HEK293 (cell line): ENCODE measurements at regions not wholly inside any gene's neighbourhood (a gene's known extent, or its start where the extent isn't known, plus 50 kb on each side); places are given as distances from the start of the nearest gene placed in this dataset.

Experiments used
- ATF2 ChIP-seq: fragments of 450-650 bp; formaldehyde crosslinking; IDR thresholded peaks from 2 replicates; pipeline ENCODE4 v1.5.1; 2016; ENCODE audit warnings: missing biosample characterization, missing genetic modification characterization, low read depth
- CTCF ChIP-seq: fragments of 450-650 bp; formaldehyde crosslinking; IDR thresholded peaks from 2 replicates; pipeline ENCODE4 v1.5.1; 2016; ENCODE audit warnings: missing biosample characterization, missing genetic modification characterization
- EGR2 ChIP-seq: fragments of 450-650 bp; formaldehyde crosslinking; IDR thresholded peaks from 2 replicates; pipeline ENCODE4 v1.5.1; 2016; ENCODE audit warnings: low read depth, missing biosample characterization, missing genetic modification characterization
- MYNN ChIP-seq: fragments of 450-650 bp; formaldehyde crosslinking; IDR thresholded peaks from 2 replicates; pipeline ENCODE4 v1.5.1; 2016; ENCODE audit warnings: missing biosample characterization, missing genetic modification characterization, borderline replicate concordance
- PBX3 ChIP-seq: sonication (generic); formaldehyde crosslinking; IDR thresholded peaks from 2 replicates; pipeline ENCODE4 v1.8.1; 2022; ENCODE audit warnings: mild to moderate bottlenecking, moderate library complexity, missing genetic modification reagents
- TRIM28 ChIP-seq: IDR thresholded peaks from 2 replicates; pipeline ENCODE4 v1.6.1; 2011; ENCODE audit warnings: low read length, control low read depth, borderline replicate concordance
- ZBTB17 ChIP-seq: fragments of 450-650 bp; formaldehyde crosslinking; IDR thresholded peaks from 2 replicates; pipeline ENCODE4 v1.5.1; 2016; ENCODE audit warnings: missing biosample characterization, missing genetic modification characterization
- ZFP37 ChIP-seq: fragments of 450-650 bp; formaldehyde crosslinking; IDR thresholded peaks from 2 replicates; pipeline ENCODE4 v1.5.1; 2016; ENCODE audit warnings: missing biosample characterization, missing genetic modification characterization
- ZNF140 ChIP-seq: fragments of 450-650 bp; formaldehyde crosslinking; IDR thresholded peaks from 2 replicates; pipeline ENCODE4 v1.5.1; 2016; ENCODE audit warnings: missing biosample characterization, missing genetic modification characterization
- ZNF302 ChIP-seq: fragments of 450-650 bp; formaldehyde crosslinking; IDR thresholded peaks from 2 replicates; pipeline ENCODE4 v1.5.1; 2016; ENCODE audit warnings: missing biosample characterization, missing genetic modification characterization, low read depth
- ZNF398 ChIP-seq: fragments of 450-650 bp; formaldehyde crosslinking; IDR thresholded peaks from 2 replicates; pipeline ENCODE4 v1.5.1; 2017; ENCODE audit warnings: missing biosample characterization, missing genetic modification characterization
- ZNF580 ChIP-seq: fragments of 450-650 bp; formaldehyde crosslinking; IDR thresholded peaks from 2 replicates; pipeline ENCODE4 v1.5.1; 2016; ENCODE audit warnings: missing biosample characterization, missing genetic modification characterization

- TF ChIP-seq EGR2 = no peak
- no peak for TF ChIP-seq ZBTB17 (tag by site-specific recombination)
- no peak for TF ChIP-seq ZNF398 (tag by site-specific recombination)
- TF ChIP-seq PBX3 (CRISPR knock-in tag) = no peak
- TF ChIP-seq CTCF (tag by site-specific recombination) = no peak
- TF ChIP-seq MYNN (tag by site-specific recombination) = no peak
- TF ChIP-seq TRIM28 = no peak
- no peak for TF ChIP-seq ZNF140 (tag by site-specific recombination)
- TF ChIP-seq ZNF580 (tag by site-specific recombination) = no peak
- no peak for TF ChIP-seq ATF2 (tag by site-specific recombination)
- TF ChIP-seq ZNF302 (tag by site-specific recombination) = no peak
- no peak for TF ChIP-seq ZFP37 (tag by site-specific recombination)
Observed at GRCh38 chr20:16104783-16105182, 468.5 kb downstream of the KIF16B start.
